ENCODE measurements at regions not wholly inside any gene's neighbourhood (a gene's known extent, or its start where the extent isn't known, plus 50 kb on each side); places are given as distances from the start of the nearest gene placed in this dataset.

DNA sequence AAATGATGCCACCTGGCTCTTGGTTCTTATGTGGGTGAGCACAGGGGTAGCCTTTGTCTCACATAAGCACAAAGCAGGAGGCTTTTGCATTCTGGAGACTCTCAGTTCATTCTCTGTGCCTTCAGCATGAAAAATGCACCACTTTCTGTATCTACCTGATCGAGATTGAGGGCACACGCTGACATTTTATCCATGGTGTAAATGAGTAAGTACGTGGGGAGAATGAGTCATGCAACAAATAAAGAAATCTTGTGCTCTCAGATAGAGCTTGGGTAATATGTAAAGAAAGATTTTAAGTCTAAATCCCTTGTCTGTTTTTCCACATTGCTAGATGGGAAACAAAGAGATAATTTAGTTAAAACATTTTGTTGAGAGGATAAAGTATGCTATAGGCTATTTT lies 607.2 kb upstream of the WWC1 start:
- DNase-seq, result no peak
- no peaks in the 10 kb centered on the region for H3K4me1 ChIP-seq
- H3K27me3 ChIP-seq, result no peaks in the 10 kb centered on the region; the same call in 1 of the 2 replicates
- TF ChIP-seq, protein P1, sequence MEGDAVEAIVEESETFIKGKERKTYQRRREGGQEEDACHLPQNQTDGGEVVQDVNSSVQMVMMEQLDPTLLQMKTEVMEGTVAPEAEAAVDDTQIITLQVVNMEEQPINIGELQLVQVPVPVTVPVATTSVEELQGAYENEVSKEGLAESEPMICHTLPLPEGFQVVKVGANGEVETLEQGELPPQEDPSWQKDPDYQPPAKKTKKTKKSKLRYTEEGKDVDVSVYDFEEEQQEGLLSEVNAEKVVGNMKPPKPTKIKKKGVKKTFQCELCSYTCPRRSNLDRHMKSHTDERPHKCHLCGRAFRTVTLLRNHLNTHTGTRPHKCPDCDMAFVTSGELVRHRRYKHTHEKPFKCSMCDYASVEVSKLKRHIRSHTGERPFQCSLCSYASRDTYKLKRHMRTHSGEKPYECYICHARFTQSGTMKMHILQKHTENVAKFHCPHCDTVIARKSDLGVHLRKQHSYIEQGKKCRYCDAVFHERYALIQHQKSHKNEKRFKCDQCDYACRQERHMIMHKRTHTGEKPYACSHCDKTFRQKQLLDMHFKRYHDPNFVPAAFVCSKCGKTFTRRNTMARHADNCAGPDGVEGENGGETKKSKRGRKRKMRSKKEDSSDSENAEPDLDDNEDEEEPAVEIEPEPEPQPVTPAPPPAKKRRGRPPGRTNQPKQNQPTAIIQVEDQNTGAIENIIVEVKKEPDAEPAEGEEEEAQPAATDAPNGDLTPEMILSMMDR (IDR thresholded peaks at IDR 0.05; ENCODE audit: low read depth, low read length), result no peak
- no peaks in the 10 kb centered on the region for H3K36me3 ChIP-seq
- no peaks in the 10 kb centered on the region for H3K9me3 ChIP-seq
- H3K4me3 ChIP-seq (ENCODE audit: low read depth, low read length), result no peak overlapping the region

GRCh38 chr5:167688341-167689130 lies 602.9 kb upstream of the WWC1 start:
- H3K27me3 ChIP-seq, result no peaks in the 10 kb centered on the region
- TF ChIP-seq, protein P1 (IDR thresholded peaks at IDR 0.05; ENCODE audit: low read depth, low read length), result no peak
- no peak overlapping the region for H3K4me3 ChIP-seq (ENCODE audit: low read depth, low read length)
- no peaks in the 10 kb centered on the region for H3K4me1 ChIP-seq
- H3K9me3 ChIP-seq, result no peaks in the 10 kb centered on the region
- H3K36me3 ChIP-seq, result no peaks in the 10 kb centered on the region
- DNase-seq, result no peak

GRCh38 chr5:167694325-167695147 lies 596.9 kb upstream of the WWC1 start:
- no peak for DNase-seq
- Histone ChIP-seq H3K27me3 (no peaks in the 10 kb centered on the region), H3K36me3 (no peaks in the 10 kb centered on the region), H3K4me3 (ENCODE audit: low read depth, low read length) (no peak overlapping the region), H3K4me1 (no peaks in the 10 kb centered on the region), H3K9me3 (no peaks in the 10 kb centered on the region)
- TF ChIP-seq, protein P1 (IDR thresholded peaks at IDR 0.05; ENCODE audit: low read depth, low read length), result no peak

- H3K9me3 ChIP-seq, result no peaks in the 10 kb centered on the region
- no peaks in the 10 kb centered on the region for H3K4me1 ChIP-seq
- H3K36me3 ChIP-seq, result no peaks in the 10 kb centered on the region
- no peak for DNase-seq
- H3K4me3 ChIP-seq (ENCODE audit: low read depth, low read length), result no peak overlapping the region
- H3K27me3 ChIP-seq, result no peaks in the 10 kb centered on the region
- TF ChIP-seq, protein P1 (IDR thresholded peaks at IDR 0.05; ENCODE audit: low read depth, low read length), result no peak
Observed at GRCh38 chr5:167696558-167697314, 594.7 kb upstream of the WWC1 start.

DNA sequence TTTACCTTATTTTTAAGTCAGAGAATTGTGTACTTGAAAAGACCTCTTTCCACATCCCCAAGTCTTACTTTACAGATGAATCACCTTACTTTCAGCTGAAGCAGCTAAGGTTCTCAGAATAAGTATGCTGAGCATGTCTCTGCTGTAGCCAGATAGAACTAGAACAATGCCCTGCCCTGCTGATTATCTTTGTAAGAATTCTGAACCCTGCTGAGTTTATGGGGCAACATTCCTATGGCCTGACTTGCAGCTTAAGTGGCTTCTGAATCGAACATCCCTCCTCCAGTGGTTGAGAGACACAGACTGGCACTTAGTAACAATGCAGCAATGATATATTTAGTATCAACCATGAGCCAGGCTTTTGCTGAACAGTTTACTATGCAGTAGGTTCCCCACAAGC lies 592.0 kb upstream of the WWC1 start:
- DNase-seq, result no peak
- TF ChIP-seq, protein P1 (IDR thresholded peaks at IDR 0.05; ENCODE audit: low read depth, low read length), result no peak
- Histone ChIP-seq H3K9me3 (no peaks in the 10 kb centered on the region), H3K27me3 (no peaks in the 10 kb centered on the region), H3K4me3 (ENCODE audit: low read depth, low read length) (no peak overlapping the region), H3K36me3 (no peaks in the 10 kb centered on the region), H3K4me1 (no peaks in the 10 kb centered on the region)

Data from BE2C (cell line).